Activated naive CD8-positive, alpha-beta T cell treated with anti-CD3 and anti-CD28 coated beads, Interleukin-2, amount 10 ng/mL, durations not matched to agents 7 days and 5 days (primary cell): ENCODE measurements at regions not wholly inside any gene's neighbourhood (a gene's known extent, or its start where the extent isn't known, plus 50 kb on each side); places are given as distances from the start of the nearest gene placed in this dataset.

ENCODE experiments used
- ATAC-seq: fragments of 150-1000 bp; cut with Tn5 transposase; one replicate; pipeline ENCODE4 v1.10.0; 2021; ENCODE audit warnings: low read depth, moderate library complexity
- POLR2A ChIA-PET: fragments of 350-600 bp; sonication (Branson Sonifier 250); formaldehyde crosslinking; loops from one replicate; lab custom pipeline; 2021; ENCODE audit warnings: antibody characterized with exemption; lab: Charles Lee
- DNase-seq: peaks from one replicate; pipeline ENCODE4 v3.0.0; 2021
- H3K27ac Mint-ChIP-seq: one replicate; pipeline ENCODE4 v1.8.0; 2022; ENCODE audit warnings: mild to moderate bottlenecking, mixed read lengths
- H3K27me3 Mint-ChIP-seq: one replicate; pipeline ENCODE4 v1.8.0; 2022; ENCODE audit warnings: mild to moderate bottlenecking, moderate library complexity, mixed read lengths
- H3K36me3 Mint-ChIP-seq: one replicate; pipeline ENCODE4 v1.8.0; 2021; ENCODE audit warnings: mild to moderate bottlenecking, mixed read lengths
- H3K4me1 Mint-ChIP-seq: one replicate; pipeline ENCODE4 v1.8.0; 2021; ENCODE audit warnings: mixed read lengths
- H3K4me3 Mint-ChIP-seq: one replicate; pipeline ENCODE4 v1.8.0; 2022; ENCODE audit warnings: mild to moderate bottlenecking, moderate library complexity, mixed read lengths
- H3K9me3 Mint-ChIP-seq: one replicate; pipeline ENCODE4 v1.8.0; 2021; ENCODE audit warnings: mixed read lengths

DNA sequence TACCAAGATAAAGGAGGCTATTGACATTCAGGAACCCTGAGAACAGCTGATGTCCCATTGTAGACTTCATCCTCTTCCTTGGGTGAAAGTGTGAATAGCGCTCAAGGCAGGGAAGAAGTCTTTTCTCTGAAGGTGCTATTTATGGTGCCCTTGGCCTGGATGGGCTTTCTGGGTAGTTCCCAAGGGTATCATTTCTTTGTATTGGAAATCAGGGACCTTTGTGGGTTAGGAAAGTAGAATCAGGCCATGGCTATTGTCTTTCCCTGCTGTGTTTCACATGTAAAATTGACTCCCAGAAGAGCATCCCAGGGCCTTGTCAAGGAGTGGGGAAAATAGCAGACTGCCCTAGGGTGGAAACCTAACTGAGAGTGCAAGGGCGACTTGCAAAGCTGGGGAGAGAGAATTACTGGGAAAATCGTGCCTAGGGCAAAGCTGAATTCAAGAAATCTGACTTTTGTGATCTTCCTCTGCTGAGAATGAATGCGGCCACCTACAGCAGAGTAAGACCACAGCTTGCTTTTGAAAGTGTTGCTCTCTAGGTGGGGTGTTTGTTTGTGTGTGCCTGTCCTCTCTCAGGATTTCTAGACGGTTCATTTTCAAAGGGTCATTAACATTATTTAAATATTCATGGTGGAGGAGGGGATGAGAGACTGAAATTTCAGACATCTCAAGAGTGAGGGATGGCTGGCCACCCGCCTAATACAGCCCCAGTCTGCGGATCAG lies 160.6 kb downstream of the C9orf152 start:
- no peak for ATAC-seq
- Mint-ChIP-seq H3K27me3 (peaks cover 35% of the 10 kb centered on the region), H3K4me3 (peak overlapping the region; percentile 83), H3K9me3 (peaks cover 2% of the 10 kb centered on the region), H3K4me1 (peaks cover 23% of the 10 kb centered on the region), H3K36me3 (peaks cover 4% of the 10 kb centered on the region), H3K27ac (peak overlapping the region; percentile 9)
- no peak for DNase-seq
- POLR2A ChIA-PET = interaction anchor here (1.0 kb wide), 1 partner anchor 9 kb away, joined by 4 read pairs; no protein-coding TSS in a partner anchor

DNA sequence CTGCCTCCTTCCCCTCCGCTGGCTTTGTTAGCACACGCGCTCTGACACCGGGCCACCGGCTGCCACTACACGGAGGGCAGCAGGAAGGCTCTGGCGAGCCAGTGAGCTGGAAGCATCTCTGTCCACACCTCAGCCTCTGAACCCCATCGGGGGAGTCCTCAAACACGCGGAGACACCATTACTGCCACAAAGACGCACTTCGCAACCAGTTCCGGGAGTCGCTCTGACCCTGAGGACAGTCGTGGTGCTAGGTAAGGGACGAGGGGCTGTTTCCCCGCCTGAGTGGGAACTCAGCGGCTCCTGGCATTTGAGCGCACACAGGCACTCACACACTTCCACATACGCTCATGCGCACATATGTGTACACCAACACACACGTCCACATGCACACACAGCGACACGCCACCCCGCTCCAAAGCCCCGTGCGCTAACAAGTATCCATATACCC lies 160.0 kb downstream of the C9orf152 start:
- POLR2A ChIA-PET = interaction anchor here (1.0 kb wide), 1 partner anchor 9 kb away, joined by 4 read pairs; no protein-coding TSS in a partner anchor
- DNase-seq = peak; percentile 61
- peaks cover 25% of the 10 kb centered on the region for H3K4me1 Mint-ChIP-seq

DNA sequence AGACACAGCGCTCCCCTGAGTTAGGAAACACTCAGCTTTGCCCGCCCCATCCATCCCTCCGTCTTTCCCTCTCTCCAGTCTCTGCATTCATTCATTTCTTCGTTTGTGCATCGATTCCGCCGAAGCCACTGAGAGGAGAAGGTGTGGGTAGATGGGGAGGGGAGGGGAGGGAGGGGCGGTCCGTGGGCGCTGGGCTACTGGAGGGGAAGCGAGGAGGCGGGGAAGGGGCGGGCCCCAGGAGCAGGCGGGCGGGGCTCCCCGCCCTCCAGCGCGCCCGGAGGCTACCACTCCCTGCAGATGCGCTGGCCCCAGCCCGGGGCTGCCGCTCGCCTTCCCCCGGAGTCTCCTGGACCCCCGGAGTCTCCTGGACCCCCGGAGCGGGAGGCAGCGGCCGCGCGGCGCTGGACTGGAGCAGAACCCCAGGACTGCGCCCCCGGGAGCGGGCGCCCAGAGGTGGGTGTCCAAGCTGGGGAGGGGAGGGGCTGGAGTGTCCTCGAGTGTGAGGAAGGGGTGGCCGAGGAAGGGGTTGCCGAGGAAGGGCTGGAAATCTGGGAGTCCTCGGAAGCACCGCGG lies 159.5 kb downstream of the C9orf152 start:
- POLR2A ChIA-PET = interaction anchor here (1.0 to 1.6 kb wide), 3 partner anchors 8 to 109 kb away, joined by 4 to 6 read pairs (median 4); no protein-coding TSS in a partner anchor
- Mint-ChIP-seq H3K4me3 (peak overlapping the region; percentile 83), H3K27ac (peak overlapping the region; percentile 31), H3K4me1 (peaks cover 25% of the 10 kb centered on the region), H3K36me3 (peaks cover 5% of the 10 kb centered on the region), H3K9me3 (peaks cover 2% of the 10 kb centered on the region), H3K27me3 (peaks cover 35% of the 10 kb centered on the region)
- ATAC-seq = peak; percentile 93
- DNase-seq = peak; percentile 82

More for the DNA sequence above, 160.0 kb downstream of the C9orf152 start:
- ATAC-seq = peak; percentile 41
- peak overlapping the region; percentile 83 for H3K4me3 Mint-ChIP-seq
- peak overlapping the region; percentile 31 for H3K27ac Mint-ChIP-seq
- peaks cover 5% of the 10 kb centered on the region for H3K36me3 Mint-ChIP-seq
- peaks cover 35% of the 10 kb centered on the region for H3K27me3 Mint-ChIP-seq
- peaks cover 2% of the 10 kb centered on the region for H3K9me3 Mint-ChIP-seq

DNA sequence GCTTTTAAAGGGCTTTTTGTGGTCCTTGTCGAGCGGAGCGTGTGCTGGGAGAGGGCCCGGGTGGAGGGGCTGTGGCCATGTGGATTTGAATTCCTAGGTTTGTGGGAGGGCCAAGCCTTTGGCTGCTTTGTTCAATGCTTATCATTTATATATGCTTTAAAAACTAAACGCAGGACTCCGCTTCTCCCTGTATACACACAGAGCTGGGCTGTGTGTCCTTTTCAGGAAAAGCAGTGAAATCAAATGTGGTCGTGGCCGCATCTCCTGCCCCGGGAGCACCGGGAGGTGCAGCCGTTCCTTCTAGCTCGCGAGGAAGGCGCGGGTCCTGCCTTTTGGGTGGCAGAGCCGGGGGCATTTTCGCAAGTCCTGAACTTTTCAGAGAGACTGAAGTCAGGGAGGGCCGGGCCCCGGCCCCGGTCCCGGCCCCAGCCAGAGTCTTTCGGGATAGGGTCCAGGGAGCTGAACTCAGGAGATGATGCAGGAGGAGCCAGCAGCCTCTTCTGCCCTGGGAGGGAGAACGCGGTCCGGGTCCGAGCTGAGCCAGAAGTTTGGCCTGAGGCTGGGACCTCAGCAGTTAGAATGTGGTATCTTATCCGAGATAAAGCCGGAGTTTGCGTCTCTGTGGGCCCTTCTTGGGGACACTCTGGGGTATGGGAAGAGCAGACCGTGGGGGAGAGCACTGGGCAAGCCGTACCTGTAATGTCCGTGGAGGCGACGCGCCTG lies 158.8 kb downstream of the C9orf152 start:
- no peaks in the 10 kb centered on the region for H3K9me3 Mint-ChIP-seq
- H3K4me3 Mint-ChIP-seq = peak overlapping the region; percentile 83
- H3K27ac Mint-ChIP-seq = peak overlapping the region; percentile 14
- H3K4me1 Mint-ChIP-seq = peaks cover 25% of the 10 kb centered on the region
- peaks cover 4% of the 10 kb centered on the region for H3K36me3 Mint-ChIP-seq
- H3K27me3 Mint-ChIP-seq = peaks cover 34% of the 10 kb centered on the region
- ATAC-seq (no peak), DNase-seq (peak; percentile 45)
- POLR2A ChIA-PET = interaction anchor here (1.5 to 1.6 kb wide), 2 partner anchors 99 to 108 kb away, joined by 4 to 6 read pairs; no protein-coding TSS in a partner anchor

DNA sequence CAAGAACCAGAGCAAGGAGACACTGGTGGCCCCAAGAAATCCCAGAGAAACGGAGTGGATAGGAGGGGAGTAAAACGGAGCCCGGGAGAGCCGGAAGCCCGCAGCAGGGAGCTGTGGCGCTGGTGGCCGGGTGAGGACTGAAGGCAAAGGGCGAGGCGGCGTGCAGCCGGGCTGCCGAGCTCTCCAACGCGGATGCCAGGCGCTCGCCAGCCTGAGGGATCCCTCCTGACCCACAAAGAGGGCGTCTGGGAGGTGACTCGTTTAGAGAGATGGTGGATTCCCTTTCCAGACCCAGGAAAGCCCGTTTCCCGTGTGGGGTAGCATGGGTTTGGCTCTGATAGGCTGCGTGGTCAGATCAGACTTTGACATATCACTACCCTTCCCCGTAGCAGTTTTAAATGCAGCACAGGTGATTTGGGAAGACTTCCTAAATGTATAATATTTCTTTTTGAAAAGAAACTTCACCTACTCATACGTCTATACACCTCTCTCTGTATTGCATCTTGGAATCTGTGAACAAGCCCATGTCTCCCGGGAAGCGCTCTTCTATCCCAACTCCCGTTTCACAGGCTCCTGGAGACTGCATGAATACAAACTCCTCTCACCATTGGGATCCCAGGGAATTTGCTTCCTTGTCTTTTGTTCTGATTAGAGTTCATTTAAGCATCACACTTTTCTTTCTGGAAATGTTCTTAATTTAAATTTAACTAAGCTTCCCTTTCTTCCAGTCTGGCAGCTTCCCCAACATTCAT lies 158.1 kb downstream of the C9orf152 start:
- Mint-ChIP-seq H3K27me3 (peaks cover 30% of the 10 kb centered on the region), H3K4me1 (peaks cover 25% of the 10 kb centered on the region)
- POLR2A ChIA-PET = interaction anchor here (1.5 to 1.6 kb wide), 2 partner anchors 99 to 107 kb away, joined by 4 to 6 read pairs; no protein-coding TSS in a partner anchor

DNA sequence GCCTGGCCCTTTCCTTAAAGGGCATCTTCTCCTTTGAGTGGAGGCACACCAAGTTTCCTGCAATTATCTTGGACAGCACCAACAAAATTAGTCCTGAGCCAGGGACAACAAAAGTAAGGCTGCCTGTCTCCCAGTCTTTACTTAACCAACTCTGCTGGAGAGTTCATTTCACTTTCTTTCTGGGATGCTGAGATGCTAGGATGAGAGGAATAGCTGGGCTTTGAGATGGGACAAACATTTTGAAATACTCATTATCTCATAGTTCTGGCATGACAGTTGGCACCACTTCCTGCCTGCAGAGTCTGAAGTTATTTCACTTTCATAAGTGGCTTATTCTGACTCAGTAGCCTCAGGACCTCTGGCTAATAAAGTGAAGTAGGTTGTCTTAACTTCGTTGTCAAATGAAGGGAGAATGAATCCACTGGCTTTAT lies 157.0 kb downstream of the C9orf152 start:
- Mint-ChIP-seq H3K36me3 (peaks cover 4% of the 10 kb centered on the region), H3K27me3 (peaks cover 30% of the 10 kb centered on the region), H3K27ac (no peak overlapping the region), H3K4me3 (peak overlapping the region; percentile 33), H3K4me1 (peaks cover 25% of the 10 kb centered on the region), H3K9me3 (no peaks in the 10 kb centered on the region)
- DNase-seq (no peak), ATAC-seq (peak; percentile 49)
- POLR2A ChIA-PET = interaction anchor here (1.1 kb wide), 1 partner anchor 97 kb away, joined by 3 read pairs; no protein-coding TSS in a partner anchor

More for the DNA sequence above, 158.1 kb downstream of the C9orf152 start:
- Mint-ChIP-seq H3K9me3 (no peaks in the 10 kb centered on the region), H3K27ac (peak overlapping the region; percentile 14), H3K36me3 (peaks cover 4% of the 10 kb centered on the region), H3K4me3 (peak overlapping the region; percentile 83)
- ATAC-seq (no peak), DNase-seq (no peak)

DNA sequence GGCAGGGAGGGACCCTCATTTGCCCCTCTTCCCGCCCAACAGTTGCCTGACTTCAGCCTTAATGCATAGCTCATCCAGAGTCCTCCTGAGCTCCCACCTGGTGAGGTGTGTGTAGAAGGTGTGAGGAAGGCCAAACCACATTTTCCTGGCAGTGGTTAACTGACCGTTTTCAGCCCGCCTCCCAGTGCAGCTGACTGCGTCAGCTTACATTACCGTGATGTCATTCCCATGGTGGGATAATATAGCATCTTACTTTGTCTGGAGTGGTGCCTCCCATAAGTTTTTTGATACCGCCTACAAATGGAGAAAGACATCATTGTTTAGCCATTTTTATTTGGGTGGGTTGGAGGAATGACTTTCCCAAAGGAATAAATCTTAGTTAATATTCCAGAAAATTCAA lies 151.9 kb downstream of the C9orf152 start:
- ATAC-seq (no peak), DNase-seq (no peak)
- peaks cover 14% of the 10 kb centered on the region for H3K4me1 Mint-ChIP-seq
- no peaks in the 10 kb centered on the region for H3K9me3 Mint-ChIP-seq
- peaks cover 4% of the 10 kb centered on the region for H3K36me3 Mint-ChIP-seq
- H3K27me3 Mint-ChIP-seq = peaks cover 7% of the 10 kb centered on the region
- no peak overlapping the region for H3K27ac Mint-ChIP-seq
- no peak overlapping the region for H3K4me3 Mint-ChIP-seq
- POLR2A ChIA-PET = no interaction called here

DNA sequence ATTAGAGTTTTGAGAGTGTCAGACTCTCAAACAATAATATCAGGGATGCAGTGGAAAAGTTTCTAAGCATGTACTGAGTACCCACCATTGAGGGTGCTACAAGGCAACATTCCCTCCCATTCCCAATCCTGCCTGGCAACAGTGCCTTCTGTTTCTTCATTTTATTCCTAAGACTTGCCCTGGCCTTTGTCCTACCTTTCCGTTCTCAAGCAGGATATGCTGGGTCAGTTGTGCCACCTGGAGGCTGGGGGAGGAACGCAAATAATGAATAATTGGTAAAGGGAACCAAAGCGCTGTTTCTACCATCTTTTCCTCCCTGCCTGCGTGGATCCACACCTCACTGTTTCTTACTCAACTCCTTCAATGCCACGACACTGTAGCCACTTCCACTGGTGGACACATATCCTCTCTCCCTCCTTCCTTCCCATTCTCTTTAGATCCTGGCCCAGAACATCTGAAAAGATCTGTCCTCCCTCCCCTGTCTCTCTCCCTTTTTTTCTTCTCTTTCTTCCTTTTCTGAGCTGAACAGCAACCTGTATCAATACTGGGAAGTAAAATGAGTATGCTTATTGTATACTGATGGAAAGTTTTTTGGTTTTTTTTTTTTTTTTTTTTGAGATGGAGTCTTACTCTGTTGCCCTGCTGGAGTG lies 149.5 kb downstream of the C9orf152 start:
- DNase-seq (peak; percentile 46), ATAC-seq (peak; percentile 45)
- Mint-ChIP-seq H3K4me3 (no peak overlapping the region), H3K27ac (no peak overlapping the region), H3K4me1 (peaks cover 4% of the 10 kb centered on the region), H3K36me3 (no peaks in the 10 kb centered on the region), H3K9me3 (no peaks in the 10 kb centered on the region), H3K27me3 (peaks cover 10% of the 10 kb centered on the region)
- POLR2A ChIA-PET = no interaction called here

DNA sequence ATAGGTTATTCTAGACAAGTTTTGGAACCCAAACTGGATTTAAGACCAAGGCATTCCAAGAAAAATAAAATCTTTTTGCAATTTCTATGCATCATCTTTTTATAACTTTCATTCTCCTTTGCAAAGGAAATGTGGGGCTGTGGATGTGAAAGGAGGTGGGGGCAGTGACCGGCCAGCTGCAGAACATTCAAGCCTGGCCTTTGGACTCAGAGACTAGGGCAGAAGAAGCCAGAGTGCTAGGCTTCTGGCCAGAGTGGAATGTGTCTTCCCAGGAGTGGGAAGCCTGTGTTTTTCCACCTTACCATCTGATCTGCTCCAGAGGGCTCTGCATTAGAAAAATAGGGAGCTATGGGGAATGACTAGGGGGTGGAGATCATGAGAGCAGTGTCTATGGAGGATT lies 148.5 kb downstream of the C9orf152 start:
- no peak overlapping the region for H3K27ac Mint-ChIP-seq
- POLR2A ChIA-PET = no interaction called here

DNA sequence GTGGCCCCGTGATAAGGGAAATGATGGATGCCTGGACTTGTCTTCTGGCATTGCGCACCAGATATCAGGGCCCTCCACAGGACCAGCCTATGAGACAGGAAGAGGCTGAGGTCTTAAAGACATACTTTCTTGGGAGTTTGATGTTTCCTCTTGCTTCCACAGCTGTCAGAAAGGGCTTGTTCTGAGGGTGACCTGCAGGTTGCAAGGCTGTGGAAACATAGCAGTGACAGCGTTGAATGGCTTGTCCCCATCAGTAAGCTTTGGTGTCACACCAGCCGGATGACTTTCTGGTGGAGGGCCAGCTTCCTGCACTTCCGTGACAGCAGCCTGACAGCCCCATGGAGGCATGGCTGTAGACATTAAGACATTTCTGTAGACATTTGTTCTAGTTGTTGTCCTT lies 143.2 kb downstream of the C9orf152 start:
- H3K4me1 Mint-ChIP-seq = peaks cover 6% of the 10 kb centered on the region
- H3K27me3 Mint-ChIP-seq = peaks cover 20% of the 10 kb centered on the region
- DNase-seq (no peak), ATAC-seq (no peak)
- H3K27ac Mint-ChIP-seq = no peak overlapping the region
- H3K36me3 Mint-ChIP-seq = peaks cover 1% of the 10 kb centered on the region
- POLR2A ChIA-PET = no interaction called here
- H3K9me3 Mint-ChIP-seq = peaks cover 1% of the 10 kb centered on the region
- no peak overlapping the region for H3K4me3 Mint-ChIP-seq

More for the DNA sequence above, 148.5 kb downstream of the C9orf152 start:
- DNase-seq = no peak
- Mint-ChIP-seq H3K27me3 (peaks cover 13% of the 10 kb centered on the region), H3K9me3 (no peaks in the 10 kb centered on the region), H3K4me3 (no peak overlapping the region), H3K4me1 (peaks cover 4% of the 10 kb centered on the region), H3K36me3 (no peaks in the 10 kb centered on the region)
- no peak for ATAC-seq

DNA sequence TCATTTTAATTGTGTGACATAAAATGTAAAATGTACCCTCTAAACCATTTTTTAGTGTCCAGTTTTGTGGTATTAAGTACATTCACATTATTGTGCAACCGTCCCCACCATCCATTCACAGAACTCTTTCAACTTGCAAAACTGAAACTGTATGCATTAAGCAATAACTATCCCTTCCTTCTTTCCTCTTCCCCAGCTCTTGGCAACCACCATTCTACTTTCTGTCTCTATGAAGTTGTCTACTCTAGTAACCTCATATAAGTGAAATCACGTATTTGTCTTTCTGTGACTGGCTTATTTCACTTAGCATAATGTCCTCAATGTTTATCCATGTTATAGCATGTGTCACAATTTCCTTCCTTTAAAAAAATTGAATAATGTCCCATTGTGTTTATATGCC lies 142.4 kb downstream of the C9orf152 start:
- POLR2A ChIA-PET = no interaction called here
- H3K27ac Mint-ChIP-seq = no peak overlapping the region
- ATAC-seq (no peak), DNase-seq (no peak)
- H3K36me3 Mint-ChIP-seq = peaks cover 1% of the 10 kb centered on the region
- H3K4me3 Mint-ChIP-seq = no peak overlapping the region
- H3K4me1 Mint-ChIP-seq = peaks cover 6% of the 10 kb centered on the region
- peaks cover 20% of the 10 kb centered on the region for H3K27me3 Mint-ChIP-seq
- peaks cover 1% of the 10 kb centered on the region for H3K9me3 Mint-ChIP-seq
